Type B pancreatic cell (in vitro differentiated cells): ENCODE measurements at regions not wholly inside any gene's neighbourhood (a gene's known extent, or its start where the extent isn't known, plus 50 kb on each side); places are given as distances from the start of the nearest gene placed in this dataset.

Experiments
- DNase-seq: peaks from one replicate; pipeline ENCODE4 v3.0.0; 2021; ENCODE audit warnings: mixed read lengths; ENCODE audit not compliant: unreplicated experiment; ENCODE audit errors: extremely low spot score
- H3K27ac Mint-ChIP-seq: 2 replicates; pipeline ENCODE4 v1.8.0; 2021; ENCODE audit warnings: mild to moderate bottlenecking, mixed read lengths
- H3K27me3 Mint-ChIP-seq: 2 replicates; pipeline ENCODE4 v1.8.0; 2021; ENCODE audit warnings: mixed read lengths
- H3K36me3 Mint-ChIP-seq: 2 replicates; pipeline ENCODE4 v1.8.0; 2021; ENCODE audit warnings: mixed read lengths
- H3K4me1 Mint-ChIP-seq: one replicate; pipeline ENCODE4 v1.8.0; 2021; ENCODE audit warnings: mixed read lengths; ENCODE audit not compliant: unreplicated experiment
- H3K4me3 Mint-ChIP-seq: 2 replicates; pipeline ENCODE4 v1.8.0; 2021; ENCODE audit warnings: mild to moderate bottlenecking, mixed read lengths
- H3K9me3 Mint-ChIP-seq: 2 replicates; pipeline ENCODE4 v1.8.0; 2021; ENCODE audit warnings: mixed read lengths
- TF ChIP-seq, protein P1 (sequence below): fragments of 200-600 bp; sonication (generic); conservative IDR thresholded peaks from 2 replicates; pipeline ENCODE4 v1.5.0; 2021; ENCODE audit warnings: antibody characterized with exemption, mild to moderate bottlenecking

DNA sequence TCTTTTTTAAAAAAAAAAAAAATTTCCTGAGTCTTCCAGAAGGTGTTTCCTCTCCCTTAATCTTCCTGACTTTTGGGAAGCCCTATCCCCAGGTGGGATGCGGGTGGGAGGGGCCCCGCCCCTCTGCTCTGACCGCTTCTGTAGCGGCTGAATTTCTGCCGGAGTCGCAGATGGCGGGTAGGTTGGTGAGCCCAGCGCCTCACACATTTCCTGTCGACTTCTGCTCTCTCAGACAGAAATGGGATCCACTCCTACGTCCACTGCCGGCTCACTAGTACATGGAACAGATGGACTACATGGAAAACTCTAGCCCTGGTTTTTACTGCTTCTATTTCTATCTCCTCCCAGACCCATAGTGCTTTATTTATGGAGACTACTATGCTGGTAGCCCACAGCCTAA lies 90.9 kb downstream of the NEUROD6 start:
- H3K4me1 Mint-ChIP-seq, result no peaks in the 10 kb centered on the region
- H3K9me3 Mint-ChIP-seq, result no peaks in the 10 kb centered on the region
- H3K36me3 Mint-ChIP-seq, result no peaks in the 10 kb centered on the region
- TF ChIP-seq, protein P1, sequence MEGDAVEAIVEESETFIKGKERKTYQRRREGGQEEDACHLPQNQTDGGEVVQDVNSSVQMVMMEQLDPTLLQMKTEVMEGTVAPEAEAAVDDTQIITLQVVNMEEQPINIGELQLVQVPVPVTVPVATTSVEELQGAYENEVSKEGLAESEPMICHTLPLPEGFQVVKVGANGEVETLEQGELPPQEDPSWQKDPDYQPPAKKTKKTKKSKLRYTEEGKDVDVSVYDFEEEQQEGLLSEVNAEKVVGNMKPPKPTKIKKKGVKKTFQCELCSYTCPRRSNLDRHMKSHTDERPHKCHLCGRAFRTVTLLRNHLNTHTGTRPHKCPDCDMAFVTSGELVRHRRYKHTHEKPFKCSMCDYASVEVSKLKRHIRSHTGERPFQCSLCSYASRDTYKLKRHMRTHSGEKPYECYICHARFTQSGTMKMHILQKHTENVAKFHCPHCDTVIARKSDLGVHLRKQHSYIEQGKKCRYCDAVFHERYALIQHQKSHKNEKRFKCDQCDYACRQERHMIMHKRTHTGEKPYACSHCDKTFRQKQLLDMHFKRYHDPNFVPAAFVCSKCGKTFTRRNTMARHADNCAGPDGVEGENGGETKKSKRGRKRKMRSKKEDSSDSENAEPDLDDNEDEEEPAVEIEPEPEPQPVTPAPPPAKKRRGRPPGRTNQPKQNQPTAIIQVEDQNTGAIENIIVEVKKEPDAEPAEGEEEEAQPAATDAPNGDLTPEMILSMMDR, result no peak
- no peak for DNase-seq
- no peak overlapping the region for H3K27ac Mint-ChIP-seq
- no peak overlapping the region for H3K4me3 Mint-ChIP-seq
- H3K27me3 Mint-ChIP-seq, result peaks cover 33% of the 10 kb centered on the region

DNA sequence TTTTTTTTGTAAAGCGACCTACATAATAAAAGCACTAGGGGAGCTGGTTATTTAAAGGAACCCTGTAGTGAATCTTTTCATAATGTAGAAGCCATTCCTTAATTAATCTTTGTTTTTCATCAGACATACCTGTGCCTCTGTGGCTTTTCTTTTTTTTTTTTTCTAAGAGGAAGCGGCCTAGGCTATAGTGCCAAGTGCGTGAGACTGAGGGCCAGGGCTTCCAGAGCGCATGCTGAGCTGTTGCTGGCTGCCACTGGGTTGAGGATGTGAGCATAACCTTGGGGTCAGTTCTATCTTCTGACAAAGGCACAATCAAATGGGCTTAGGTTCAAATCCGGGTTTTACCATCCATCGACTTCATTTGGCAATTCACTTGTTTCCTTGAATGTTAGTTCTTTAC lies 103.7 kb downstream of the NEUROD6 start:
- H3K36me3 Mint-ChIP-seq, result no peaks in the 10 kb centered on the region
- H3K4me3 Mint-ChIP-seq, result no peak overlapping the region
- H3K27me3 Mint-ChIP-seq, result no peaks in the 10 kb centered on the region
- no peak overlapping the region for H3K27ac Mint-ChIP-seq
- no peaks in the 10 kb centered on the region for H3K9me3 Mint-ChIP-seq
- H3K4me1 Mint-ChIP-seq, result no peaks in the 10 kb centered on the region
- TF ChIP-seq, protein P1, result no peak
- no peak for DNase-seq

DNA sequence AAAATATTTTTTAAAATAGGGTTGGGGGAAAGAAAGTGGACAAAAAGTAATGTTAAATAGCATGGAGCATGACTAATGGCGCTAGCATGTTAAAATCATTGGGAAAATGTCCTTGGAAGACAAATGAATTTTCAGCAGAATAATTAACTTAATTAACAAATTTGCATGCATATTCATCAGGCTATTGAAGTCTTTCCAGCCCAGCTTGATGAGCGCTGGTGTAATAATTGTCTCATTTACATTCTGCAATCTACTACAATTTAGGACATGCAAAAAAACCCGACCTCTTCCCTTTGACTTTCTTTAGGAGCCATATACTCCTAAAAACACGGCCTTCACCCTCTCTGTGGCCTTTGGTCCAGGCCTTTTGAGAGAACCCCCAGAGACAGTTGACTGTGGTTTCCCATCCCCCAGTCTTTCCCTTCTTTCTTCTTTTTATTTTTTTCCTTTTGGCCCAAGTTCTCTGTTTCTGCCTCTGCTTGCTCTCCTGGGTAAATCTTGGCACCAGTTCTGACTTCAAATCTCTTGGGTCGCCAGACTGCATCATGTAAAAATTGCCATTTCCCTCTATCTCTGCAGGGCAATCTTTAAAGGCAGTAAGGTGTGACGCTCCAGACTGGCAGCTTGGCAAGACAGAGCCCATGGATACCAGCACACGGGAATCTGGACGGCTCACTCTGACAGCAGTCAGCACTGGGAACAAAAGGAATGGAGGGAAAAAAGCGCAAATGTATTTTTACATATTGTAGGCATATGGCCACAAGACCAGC lies 105.5 kb downstream of the NEUROD6 start:
- H3K4me3 Mint-ChIP-seq, result no peak overlapping the region
- no peaks in the 10 kb centered on the region for H3K27me3 Mint-ChIP-seq
- no peak overlapping the region for H3K27ac Mint-ChIP-seq
- H3K36me3 Mint-ChIP-seq, result no peaks in the 10 kb centered on the region
- no peaks in the 10 kb centered on the region for H3K9me3 Mint-ChIP-seq
- H3K4me1 Mint-ChIP-seq, result no peaks in the 10 kb centered on the region
- DNase-seq, result no peak
- TF ChIP-seq, protein P1, result no peak

DNA sequence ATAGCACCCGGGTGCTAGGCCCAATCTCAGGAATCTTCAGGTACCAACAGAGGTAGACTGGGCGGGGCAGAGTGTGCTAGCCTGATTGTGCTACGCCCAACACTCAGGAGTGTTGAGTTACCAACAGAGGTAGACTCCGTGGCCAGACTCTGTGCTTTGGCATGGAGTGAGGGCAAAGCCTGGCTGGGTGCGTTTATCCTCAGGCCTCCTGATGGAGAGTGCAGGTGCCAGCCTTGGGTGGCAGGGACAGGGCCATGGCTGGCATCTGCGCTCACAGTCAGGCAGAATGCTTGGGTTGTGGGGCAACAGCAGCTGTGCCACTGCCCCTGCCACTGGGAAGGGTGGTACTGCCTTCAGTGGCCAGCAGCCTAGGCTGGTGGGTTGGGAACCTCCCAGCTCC lies 111.6 kb downstream of the NEUROD6 start:
- no peak overlapping the region for H3K4me3 Mint-ChIP-seq
- TF ChIP-seq, protein P1, result no peak
- no peaks in the 10 kb centered on the region for H3K36me3 Mint-ChIP-seq
- no peaks in the 10 kb centered on the region for H3K27me3 Mint-ChIP-seq
- no peak for DNase-seq
- H3K9me3 Mint-ChIP-seq, result peaks cover 5% of the 10 kb centered on the region
- H3K27ac Mint-ChIP-seq, result no peak overlapping the region
- H3K4me1 Mint-ChIP-seq, result no peaks in the 10 kb centered on the region

DNA sequence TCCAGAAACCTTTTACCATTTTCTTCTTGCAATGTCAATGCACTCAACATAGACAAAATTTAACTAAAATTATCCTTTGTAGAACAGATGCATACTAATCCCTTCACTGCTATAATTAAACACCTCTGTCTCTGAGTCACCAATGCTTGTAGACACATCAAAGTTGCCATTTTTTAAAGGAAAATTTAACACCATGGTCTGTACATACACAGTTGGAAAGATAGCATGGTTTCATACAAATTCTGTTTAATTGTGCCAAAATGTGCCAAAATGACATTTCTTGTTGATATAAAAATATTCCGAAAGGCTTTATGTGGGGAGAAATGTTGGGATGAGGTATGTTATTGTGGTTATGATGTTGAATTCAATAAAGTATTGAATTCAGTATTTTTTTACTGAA lies 125.8 kb downstream of the NEUROD6 start:
- Mint-ChIP-seq H3K4me1 (no peaks in the 10 kb centered on the region), H3K27me3 (peaks cover 12% of the 10 kb centered on the region), H3K36me3 (no peaks in the 10 kb centered on the region), H3K27ac (no peak overlapping the region), H3K9me3 (no peaks in the 10 kb centered on the region), H3K4me3 (no peak overlapping the region)
- TF ChIP-seq, protein P1, result no peak
- DNase-seq, result no peak
